BLaER1 (cell line): ENCODE measurements at regions not wholly inside any gene's neighbourhood (a gene's known extent, or its start where the extent isn't known, plus 50 kb on each side); places are given as distances from the start of the nearest gene placed in this dataset.
"Not testable (repeated sequence)": the region's sequence is repeated elsewhere in the genome, so short reads cannot be mapped to it uniquely, and the experiment has no call there.

Experiments
- H3K27ac ChIP-seq: shearing (Covaris generic); formaldehyde crosslinking; 2 replicates; pipeline ENCODE4 v1.8.1; 2022
- H3K27me3 ChIP-seq: shearing (Covaris generic); formaldehyde crosslinking; 2 replicates; pipeline ENCODE4 v1.8.1; 2022
- H3K36me3 ChIP-seq: shearing (Covaris generic); formaldehyde crosslinking; 2 replicates; pipeline ENCODE4 v1.8.1; 2022
- H3K4me1 ChIP-seq: shearing (Covaris generic); formaldehyde crosslinking; 2 replicates; pipeline ENCODE4 v1.8.1; 2022
- H3K4me2 ChIP-seq: shearing (Covaris generic); formaldehyde crosslinking; 2 replicates; pipeline ENCODE4 v1.8.1; 2022
- H3K4me3 ChIP-seq: shearing (Covaris generic); formaldehyde crosslinking; 2 replicates; pipeline ENCODE4 v1.8.1; 2022
- H3K9ac ChIP-seq: shearing (Covaris generic); formaldehyde crosslinking; 2 replicates; pipeline ENCODE4 v1.8.1; 2022
- H3K9me3 ChIP-seq: shearing (Covaris generic); formaldehyde crosslinking; 2 replicates; pipeline ENCODE4 v1.8.1; 2022
- H4K20me1 ChIP-seq: shearing (Covaris generic); formaldehyde crosslinking; 2 replicates; pipeline ENCODE4 v1.8.1; 2022
- Cebpa-rat ChIP-seq: shearing (Covaris generic); IDR thresholded peaks from 2 replicates; pipeline ENCODE4 v1.8.1; 2022

DNA sequence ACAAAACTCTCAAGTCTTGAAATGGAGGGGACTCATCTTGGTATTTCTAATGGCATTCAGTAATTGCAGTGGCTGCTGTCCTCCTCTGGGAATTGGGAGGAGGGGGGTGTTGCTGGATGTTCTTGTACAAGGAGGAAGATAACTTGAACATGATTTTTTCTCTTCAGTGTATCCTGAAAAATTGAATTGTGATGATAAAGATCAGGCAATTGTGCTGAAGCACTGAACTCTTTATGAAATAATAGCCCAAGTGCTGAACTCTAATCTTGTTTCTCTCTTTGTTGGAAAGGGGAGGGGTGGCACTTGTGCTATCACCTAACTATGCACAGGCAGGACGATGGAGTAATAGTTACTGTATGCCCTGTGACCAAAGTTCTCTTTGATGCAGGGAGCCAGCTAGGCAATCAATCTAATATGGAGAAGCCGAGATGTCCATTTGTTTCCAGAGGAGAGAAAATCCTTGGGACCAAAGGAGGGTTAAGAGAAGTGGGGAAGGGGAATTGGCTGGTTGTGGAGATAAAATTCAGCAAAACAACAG is 68.1 kb upstream of the ATP2C1 start:
- Histone ChIP-seq H4K20me1 (no peaks in the 10 kb centered on the region), H3K4me3 (no peak overlapping the region), H3K36me3 (no peaks in the 10 kb centered on the region), H3K9ac (no peak overlapping the region), H3K27ac (no peak overlapping the region), H3K27me3 (no peaks in the 10 kb centered on the region), H3K4me1 (no peaks in the 10 kb centered on the region), H3K9me3 (no peaks in the 10 kb centered on the region), H3K4me2 (no peak overlapping the region)
- no peak for TF ChIP-seq Cebpa-rat

DNA sequence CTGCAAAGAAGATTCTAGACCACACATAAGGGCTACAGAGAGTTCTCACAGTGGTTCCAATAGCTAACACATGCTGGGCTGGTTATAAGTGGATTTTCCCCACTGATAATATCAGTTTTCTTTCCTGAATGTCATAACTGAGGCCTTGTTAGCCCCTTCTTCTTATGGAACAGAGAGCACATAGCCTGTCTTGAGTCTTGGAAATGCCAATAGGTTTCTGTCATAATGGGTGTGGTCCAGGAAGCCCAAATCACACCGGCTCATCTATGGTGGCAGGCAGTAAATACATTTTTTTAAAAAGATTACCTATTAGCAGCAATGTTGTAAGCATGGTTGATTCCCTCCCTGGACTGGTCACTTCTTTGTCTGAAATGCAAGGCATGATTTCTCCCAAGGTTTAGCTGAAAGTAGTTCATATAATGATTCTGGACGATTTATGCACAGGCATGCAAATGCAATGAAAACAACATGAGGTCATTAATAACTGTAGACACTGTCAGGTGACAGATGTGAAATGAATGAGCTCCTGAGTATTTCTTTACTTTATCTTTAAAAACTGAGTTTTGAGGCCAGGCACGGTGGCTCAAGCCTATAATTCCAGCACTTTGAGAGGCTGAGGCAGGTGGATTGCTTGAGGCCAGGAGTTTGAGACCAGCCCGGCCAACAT is 67.2 kb upstream of the ATP2C1 start:
- Histone ChIP-seq H3K4me2 (no peak overlapping the region), H3K27ac (no peak overlapping the region), H3K9me3 (no peaks in the 10 kb centered on the region), H3K4me3 (no peak overlapping the region), H3K9ac (no peak overlapping the region), H3K4me1 (peaks cover 2% of the 10 kb centered on the region; the same call in 1 of the 2 replicates), H3K36me3 (no peaks in the 10 kb centered on the region), H4K20me1 (no peaks in the 10 kb centered on the region), H3K27me3 (no peaks in the 10 kb centered on the region)
- TF ChIP-seq Cebpa-rat: no peak

DNA sequence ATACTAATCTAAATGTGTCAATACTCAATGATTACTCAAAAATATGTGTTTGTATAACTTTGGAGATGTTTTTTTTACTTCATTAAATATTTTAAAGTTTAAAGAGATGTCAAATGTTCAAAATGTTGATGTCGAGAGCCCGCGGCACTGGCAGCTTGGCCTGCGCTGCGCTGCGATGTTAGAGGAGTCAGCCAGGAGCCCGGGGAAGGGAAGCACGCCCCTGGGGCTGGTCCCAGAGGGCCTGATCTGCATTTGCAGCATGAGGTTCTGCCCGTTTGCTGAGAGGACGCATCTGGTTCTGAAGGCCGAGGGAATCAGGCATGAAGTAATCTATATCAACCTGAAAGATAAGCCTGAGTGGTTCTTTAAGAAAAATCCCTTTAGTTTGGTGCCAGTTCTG is 66.4 kb upstream of the ATP2C1 start:
- Histone ChIP-seq H3K27ac (no peak overlapping the region), H3K9me3 (no peaks in the 10 kb centered on the region), H3K27me3 (no peaks in the 10 kb centered on the region), H3K4me3 (no peak overlapping the region), H4K20me1 (no peaks in the 10 kb centered on the region), H3K36me3 (no peaks in the 10 kb centered on the region), H3K4me2 (no peak overlapping the region), H3K4me1 (peaks cover 4% of the 10 kb centered on the region; the same call in 1 of the 2 replicates), H3K9ac (no peak overlapping the region)
- TF ChIP-seq Cebpa-rat: no peak

DNA sequence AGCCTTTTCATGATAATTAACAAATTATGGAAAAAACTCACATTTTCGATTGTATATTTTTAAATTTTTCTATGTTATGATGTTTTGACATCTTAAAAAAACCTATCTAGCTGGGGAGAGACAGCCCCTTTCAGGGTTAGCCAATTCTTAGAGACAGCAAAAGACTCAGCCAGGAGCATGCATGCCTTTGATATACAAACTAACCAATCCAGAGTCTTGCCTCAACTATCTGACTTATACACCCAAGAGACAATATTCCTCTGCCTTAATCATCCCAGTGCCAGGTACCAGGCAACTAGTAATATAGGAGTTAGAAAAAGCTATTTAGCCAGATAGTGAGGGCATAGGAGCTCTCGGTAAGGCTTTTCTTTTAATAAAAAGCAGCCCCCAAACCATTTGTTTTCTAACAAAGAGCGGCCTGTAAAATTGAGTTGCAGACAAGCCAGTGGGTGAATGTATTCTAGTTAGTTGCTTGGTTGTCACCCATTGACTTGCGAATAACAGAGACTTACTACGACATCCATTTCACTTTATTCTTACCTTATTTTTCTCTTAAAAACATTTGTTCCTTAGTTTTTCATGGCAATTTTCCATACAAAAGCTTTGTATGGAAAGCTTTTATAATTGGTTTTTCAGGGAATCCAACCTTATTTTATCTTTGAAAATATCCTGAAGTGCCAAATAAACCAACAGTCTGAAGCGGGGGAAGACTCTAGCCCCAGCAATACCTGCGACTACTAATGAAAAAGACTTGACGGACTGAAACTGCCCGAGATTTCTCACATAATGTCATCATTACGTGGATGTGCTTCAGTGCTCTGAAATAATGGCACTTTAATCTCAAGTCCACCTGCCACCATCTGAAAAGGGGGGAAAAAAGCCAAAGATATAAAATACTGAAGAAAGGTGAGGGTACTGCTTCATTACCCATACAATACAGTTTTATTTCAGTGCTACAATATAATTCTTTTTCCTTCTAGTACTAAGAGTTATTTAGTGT is 64.6 kb upstream of the ATP2C1 start:
- Histone ChIP-seq H4K20me1 (no peaks in the 10 kb centered on the region), H3K36me3 (no peaks in the 10 kb centered on the region), H3K4me2 (no peak overlapping the region), H3K4me3 (no peak overlapping the region), H3K9ac (no peak overlapping the region), H3K4me1 (peaks cover 4% of the 10 kb centered on the region; the same call in 1 of the 2 replicates), H3K27ac (no peak overlapping the region), H3K27me3 (no peaks in the 10 kb centered on the region), H3K9me3 (no peaks in the 10 kb centered on the region)
- no peak for TF ChIP-seq Cebpa-rat

DNA sequence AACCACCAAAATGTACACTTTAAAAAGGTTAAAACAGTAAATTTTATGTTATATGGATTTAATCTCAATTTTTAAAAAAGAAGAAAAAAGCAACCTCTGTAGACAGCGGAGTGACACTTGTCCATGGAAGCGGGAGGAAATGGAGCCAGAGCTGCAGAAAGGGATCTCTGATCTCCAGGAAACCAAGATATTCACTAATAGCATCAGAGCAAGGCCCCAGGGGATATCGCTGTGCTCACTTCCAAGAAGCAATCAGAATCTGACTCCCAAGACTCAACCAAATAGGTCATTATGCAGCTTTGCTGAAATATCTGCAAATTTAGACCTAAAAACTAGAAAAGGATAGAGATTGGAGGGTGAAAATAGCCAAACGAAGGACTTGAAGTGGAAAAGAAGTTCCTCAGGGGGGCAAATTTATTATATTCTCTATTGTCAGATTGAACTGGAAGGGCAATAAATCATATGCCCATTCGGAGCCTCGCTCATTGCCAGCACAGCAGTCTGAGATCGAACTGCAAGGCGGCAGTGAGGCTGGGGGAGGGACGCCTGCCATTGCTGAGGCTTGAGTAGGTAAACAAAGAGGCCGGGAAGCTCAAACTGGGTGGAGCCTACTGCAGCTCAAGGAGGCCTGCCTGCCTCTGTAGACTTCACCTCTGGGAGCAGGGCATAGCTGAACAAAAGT is 62.0 kb upstream of the ATP2C1 start:
- Histone ChIP-seq H3K36me3 (no peaks in the 10 kb centered on the region), H3K9ac (no peak overlapping the region), H3K27ac (no peak overlapping the region), H4K20me1 (no peaks in the 10 kb centered on the region), H3K4me3 (no peak overlapping the region), H3K4me1 (peaks cover 4% of the 10 kb centered on the region; the same call in 1 of the 2 replicates), H3K27me3 (no peaks in the 10 kb centered on the region), H3K4me2 (peak overlapping the region; percentile 29; the same call in 1 of the 2 replicates), H3K9me3 (no peaks in the 10 kb centered on the region)
- TF ChIP-seq Cebpa-rat: no peak

DNA sequence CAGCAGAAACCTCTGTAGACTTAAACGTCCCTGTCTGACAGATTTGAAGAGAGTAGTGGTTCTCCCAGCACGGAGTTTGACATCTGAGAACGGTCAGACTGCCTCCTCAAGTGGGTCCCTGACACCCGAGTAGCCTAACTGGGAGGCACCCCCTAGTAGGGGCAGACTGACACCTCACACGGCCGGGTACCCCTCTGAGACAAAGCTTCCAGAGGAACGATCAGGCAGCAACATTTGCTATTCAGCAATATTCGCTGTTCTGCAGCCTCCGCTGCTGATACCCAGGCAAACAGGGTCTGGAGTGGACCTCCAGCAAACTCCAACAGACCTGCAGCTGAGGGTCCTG is 61.5 kb upstream of the ATP2C1 start:
- H3K9ac ChIP-seq, H3K4me2 ChIP-seq: not testable (repeated sequence)

DNA sequence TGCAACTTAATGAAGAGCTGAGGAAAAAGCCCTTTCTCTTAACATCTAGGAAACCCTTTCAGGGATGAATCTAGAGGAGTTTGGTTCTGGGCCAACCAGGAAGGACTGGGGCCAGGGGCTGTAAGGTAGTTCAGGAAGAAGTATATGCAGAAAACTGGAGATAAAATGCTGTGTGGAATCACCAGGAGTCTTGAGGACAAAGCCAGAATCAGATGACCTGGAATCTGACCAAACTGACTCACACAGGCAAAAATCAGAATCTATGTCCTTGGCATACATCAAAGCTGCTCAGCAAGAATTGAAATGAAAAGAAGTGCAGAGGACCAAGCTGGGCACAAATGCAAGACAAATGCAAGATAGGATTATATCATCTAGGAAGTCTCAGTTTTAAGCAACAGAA is 59.4 kb upstream of the ATP2C1 start:
- H3K27ac ChIP-seq: no peak overlapping the region
- no peak overlapping the region for H3K4me3 ChIP-seq
- TF ChIP-seq Cebpa-rat: no peak

More for the DNA sequence above, 61.5 kb upstream of the ATP2C1 start:
- not testable (repeated sequence) for H3K4me1 ChIP-seq, H3K4me3 ChIP-seq, H3K27ac ChIP-seq, H3K36me3 ChIP-seq, H3K9me3 ChIP-seq, H3K27me3 ChIP-seq, H4K20me1 ChIP-seq

DNA sequence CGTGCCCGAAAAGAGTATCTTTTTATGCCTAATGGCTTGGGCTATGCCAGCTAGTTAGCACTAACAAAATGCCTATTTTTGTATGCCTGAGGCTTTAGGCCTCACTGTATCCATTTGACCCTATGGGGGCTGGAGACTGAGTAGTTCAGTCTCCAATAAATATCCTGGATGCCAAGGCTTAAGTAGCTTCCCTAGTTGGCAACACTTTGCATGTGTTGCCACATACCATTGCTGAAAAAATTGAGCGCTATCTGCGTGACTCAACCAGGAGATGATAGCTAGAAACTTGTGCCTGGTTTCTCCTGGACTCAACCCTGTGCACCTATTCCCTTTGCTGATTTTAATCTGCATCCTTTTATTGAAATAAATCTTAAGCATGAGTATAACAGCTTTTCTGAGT is 58.4 kb upstream of the ATP2C1 start:
- H4K20me1 ChIP-seq: no peaks in the 10 kb centered on the region
- TF ChIP-seq Cebpa-rat: no peak

More for the DNA sequence above, 59.4 kb upstream of the ATP2C1 start:
- no peaks in the 10 kb centered on the region for H3K27me3 ChIP-seq
- no peak overlapping the region for H3K4me2 ChIP-seq
- H3K36me3 ChIP-seq: no peaks in the 10 kb centered on the region
- no peaks in the 10 kb centered on the region for H3K9me3 ChIP-seq
- H3K4me1 ChIP-seq: peaks cover 13% of the 10 kb centered on the region
- H3K9ac ChIP-seq: no peak overlapping the region
- H4K20me1 ChIP-seq: no peaks in the 10 kb centered on the region

DNA sequence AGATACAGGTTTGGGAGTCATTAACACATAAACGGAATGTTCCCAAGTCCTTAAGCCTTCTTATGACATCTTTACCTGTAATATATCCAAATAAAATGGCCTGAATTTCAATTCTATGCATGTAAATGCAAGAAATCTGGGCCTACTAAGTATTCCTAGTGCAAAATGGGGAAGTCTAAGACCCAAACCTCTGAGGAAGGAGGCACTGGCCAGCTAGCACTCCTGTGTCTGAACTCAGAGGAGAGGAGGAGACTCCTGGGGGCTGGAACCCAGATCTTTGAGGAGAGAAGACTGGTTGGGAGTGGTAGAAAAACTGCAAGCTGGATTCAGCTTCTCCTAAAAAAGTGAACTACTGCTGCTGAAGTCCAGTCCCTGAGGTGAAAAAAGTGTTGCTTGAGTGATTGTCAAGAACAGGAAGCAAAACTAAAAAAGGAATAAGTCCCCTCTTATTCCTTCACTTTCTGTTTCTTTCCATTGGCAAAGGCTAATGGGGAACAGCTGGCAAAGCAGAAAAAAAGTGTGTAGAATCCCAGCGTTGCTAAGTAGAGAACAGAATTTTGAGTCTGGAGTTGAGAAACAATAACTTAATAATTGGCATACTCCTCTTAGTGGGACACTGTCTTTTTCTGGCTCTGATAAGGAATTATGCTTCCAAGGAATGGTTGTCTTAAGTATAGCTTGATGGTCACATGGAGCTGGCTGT is 54.8 kb upstream of the ATP2C1 start:
- Histone ChIP-seq H3K4me1 (peaks cover 14% of the 10 kb centered on the region; the same call in 1 of the 2 replicates), H3K4me3 (no peak overlapping the region), H3K27me3 (no peaks in the 10 kb centered on the region), H3K4me2 (peak overlapping the region; percentile 42), H3K36me3 (no peaks in the 10 kb centered on the region), H3K9ac (no peak overlapping the region), H3K27ac (no peak overlapping the region), H3K9me3 (no peaks in the 10 kb centered on the region), H4K20me1 (no peaks in the 10 kb centered on the region)
- no peak for TF ChIP-seq Cebpa-rat

More for the DNA sequence above, 58.4 kb upstream of the ATP2C1 start:
- no peaks in the 10 kb centered on the region for H3K36me3 ChIP-seq
- no peak overlapping the region for H3K4me2 ChIP-seq
- H3K27me3 ChIP-seq: no peaks in the 10 kb centered on the region
- no peak overlapping the region for H3K27ac ChIP-seq
- no peak overlapping the region for H3K9ac ChIP-seq
- peaks cover 18% of the 10 kb centered on the region for H3K4me1 ChIP-seq
- H3K9me3 ChIP-seq: no peaks in the 10 kb centered on the region
- H3K4me3 ChIP-seq: no peak overlapping the region
